ENCODE measurements at regions not wholly inside any gene's neighbourhood (a gene's known extent, or its start where the extent isn't known, plus 50 kb on each side); places are given as distances from the start of the nearest gene placed in this dataset.

GRCh38 chr7:68470836-68471435, 1127.3 kb upstream of the AUTS2 start:
- TF ChIP-seq PRDM4 (tag by site-specific recombination; IDR thresholded peaks at IDR 0.05) (no peak), CTCF (tag by site-specific recombination; IDR thresholded peaks at IDR 0.05) (no peak), ZNF146 (tag by site-specific recombination; IDR thresholded peaks at IDR 0.05) (no peak), ATF2 (tag by site-specific recombination; IDR thresholded peaks at IDR 0.05; ENCODE audit: low read depth) (no peak), KLF17 (tag by site-specific recombination; IDR thresholded peaks at IDR 0.05) (no peak), ZNF785 (tag by site-specific recombination; IDR thresholded peaks at IDR 0.05) (no peak)

All from HEK293 (cell line).